Inferior parietal cortex (tissue), 1 donor: ENCODE measurements at regions not wholly inside any gene's neighbourhood (a gene's known extent, or its start where the extent isn't known, plus 50 kb on each side); places are given as distances from the start of the nearest gene placed in this dataset.

Experiments used
- DNase-seq: peaks from one replicate; pipeline ENCODE4 v3.0.0-alpha.2; 2016; ENCODE audit errors: extremely low spot score

DNA sequence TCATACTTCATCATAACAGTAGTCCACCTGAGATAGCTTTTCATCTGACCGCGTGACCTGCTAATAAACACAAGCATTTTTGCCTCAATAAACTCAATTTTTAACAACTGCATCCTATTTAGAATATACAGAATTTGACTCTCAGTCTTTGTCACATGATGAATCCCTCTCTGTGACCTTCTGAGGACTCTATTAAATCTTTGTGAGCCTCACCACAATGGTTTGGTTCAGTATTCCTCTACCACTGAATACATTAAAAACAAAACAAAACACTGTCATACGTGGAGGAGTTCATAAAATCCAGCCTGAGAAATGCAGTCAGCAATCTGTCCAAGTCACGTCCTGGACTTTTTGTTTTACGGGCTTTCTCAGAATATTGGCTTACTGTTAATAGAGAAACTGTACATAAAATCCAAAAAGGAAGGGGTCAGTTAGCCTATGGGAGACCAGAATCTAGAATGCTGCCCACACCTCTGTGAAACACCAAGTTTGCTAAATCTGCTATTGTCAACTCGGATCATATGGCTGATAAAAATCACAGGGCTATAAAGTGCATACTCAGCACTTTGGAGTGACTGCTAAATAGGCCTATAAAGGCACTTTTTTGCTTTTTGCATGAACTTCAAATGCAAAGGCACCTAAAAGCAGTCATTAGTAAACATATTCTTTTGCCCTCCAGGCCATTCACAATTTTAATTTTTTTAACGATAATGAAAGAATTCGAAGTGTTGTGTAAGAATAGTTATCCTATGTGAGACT lies 190.3 kb upstream of the HDDC2 start:
- no peak for DNase-seq

DNA sequence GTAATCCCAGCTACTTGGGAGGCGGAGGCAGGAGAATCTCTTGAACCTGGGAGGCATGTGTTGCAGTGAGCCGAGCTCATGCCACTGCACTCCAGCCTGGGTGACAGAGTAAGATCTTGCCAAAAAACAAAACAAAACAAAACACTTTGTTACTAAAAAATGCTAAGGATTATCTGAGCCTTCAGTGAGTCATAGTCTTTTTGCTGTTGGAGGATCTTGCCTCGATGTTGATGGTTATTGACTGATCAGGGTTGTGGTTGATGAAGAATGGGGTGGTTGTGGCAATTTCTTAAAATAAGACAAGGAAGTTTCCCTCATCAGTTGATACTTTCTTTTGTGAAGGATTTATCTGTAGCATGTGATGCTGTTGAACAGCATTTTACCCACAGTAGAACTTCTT lies 196.8 kb upstream of the HDDC2 start:
- no peak for DNase-seq

- DNase-seq = no peak
Observed at GRCh38 chr6:125499535-125499934, 197.8 kb upstream of the HDDC2 start.

- DNase-seq = no peak
Observed at GRCh38 chr6:125503181-125503580, 201.4 kb upstream of the HDDC2 start.

GRCh38 chr6:125507987-125508655 lies 206.4 kb upstream of the HDDC2 start:
- DNase-seq = peak; percentile 13

GRCh38 chr6:125508793-125509192 lies 207.0 kb upstream of the HDDC2 start:
- no peak for DNase-seq

- DNase-seq = no peak
Observed at GRCh38 chr6:125509477-125509876, 207.7 kb upstream of the HDDC2 start.

GRCh38 chr6:125510405-125510804 lies 208.6 kb upstream of the HDDC2 start:
- DNase-seq = no peak

GRCh38 chr6:125511809-125512396 lies 210.1 kb upstream of the HDDC2 start:
- no peak for DNase-seq

GRCh38 chr6:125512621-125513020 lies 210.9 kb upstream of the HDDC2 start:
- no peak for DNase-seq

DNA sequence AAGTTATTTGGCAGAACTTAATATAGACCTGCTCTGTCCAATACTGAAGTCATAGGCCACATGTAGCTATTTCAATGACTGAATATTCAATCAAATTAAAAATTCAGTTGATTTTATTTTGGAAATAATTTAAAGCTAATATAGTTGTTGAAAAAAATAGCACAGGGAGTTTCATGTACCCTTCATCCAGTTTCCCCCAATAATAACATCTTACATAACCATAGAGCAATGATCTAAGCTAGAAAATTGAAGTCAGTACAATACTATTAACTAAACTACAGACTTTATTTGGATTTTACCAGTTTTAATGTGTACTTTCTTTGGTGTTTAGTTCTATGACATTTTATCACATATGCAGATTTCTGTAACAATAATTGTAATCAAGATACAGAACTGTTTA lies 212.2 kb upstream of the HDDC2 start:
- DNase-seq = no peak

DNA sequence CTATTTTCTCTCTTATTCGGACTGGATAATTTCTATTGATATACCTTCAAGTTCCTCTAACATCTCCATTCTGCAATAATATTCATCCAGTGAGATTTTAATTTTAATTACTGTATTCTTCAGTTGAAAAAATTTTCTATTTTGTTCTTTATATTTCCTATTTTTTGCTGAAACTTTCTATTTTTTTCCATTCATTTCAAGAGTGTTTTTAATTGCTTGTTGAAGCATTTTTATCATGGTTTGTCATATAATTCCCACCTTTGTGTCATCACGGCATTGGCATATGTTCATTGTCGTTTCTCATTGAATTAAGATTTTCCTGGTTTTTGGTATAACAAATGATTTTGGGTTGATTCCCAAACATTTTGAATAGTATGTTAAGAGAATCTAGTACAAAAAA lies 214.9 kb upstream of the HDDC2 start:
- no peak for DNase-seq

- no peak for DNase-seq
Observed at GRCh38 chr6:125519367-125519766, 217.6 kb upstream of the HDDC2 start.

- DNase-seq = no peak
Observed at GRCh38 chr6:125524356-125524755, 222.6 kb upstream of the HDDC2 start.

- DNase-seq = no peak
Observed at GRCh38 chr6:125526007-125526720, 223.3 kb upstream of the HEY2 start.

GRCh38 chr6:125528621-125529041 lies 220.8 kb upstream of the HEY2 start:
- no peak for DNase-seq

GRCh38 chr6:125529061-125529460 lies 220.4 kb upstream of the HEY2 start:
- DNase-seq = no peak

GRCh38 chr6:125533710-125534397 lies 215.6 kb upstream of the HEY2 start:
- no peak for DNase-seq

- DNase-seq = no peak
Observed at GRCh38 chr6:125534430-125535263, 214.8 kb upstream of the HEY2 start.

DNA sequence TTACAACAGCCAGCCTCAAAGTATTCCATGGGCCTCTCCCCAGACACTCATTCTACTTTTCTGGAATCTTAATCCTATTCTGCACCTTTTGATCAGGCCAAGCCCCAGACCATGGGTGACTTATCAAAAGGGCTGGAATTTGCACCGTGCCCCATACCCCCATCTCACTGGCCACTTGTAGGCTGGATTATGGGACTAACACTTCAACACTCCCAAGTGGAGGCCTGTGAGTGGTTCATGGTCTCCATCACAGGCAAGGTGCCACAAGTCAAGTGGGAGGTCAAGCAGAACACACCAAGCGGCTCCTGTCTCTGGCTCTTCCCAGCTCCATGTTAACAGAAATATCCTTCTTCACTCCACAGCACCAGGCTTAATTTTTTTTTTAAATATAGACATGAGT lies 212.3 kb upstream of the HEY2 start:
- no peak for DNase-seq

DNA sequence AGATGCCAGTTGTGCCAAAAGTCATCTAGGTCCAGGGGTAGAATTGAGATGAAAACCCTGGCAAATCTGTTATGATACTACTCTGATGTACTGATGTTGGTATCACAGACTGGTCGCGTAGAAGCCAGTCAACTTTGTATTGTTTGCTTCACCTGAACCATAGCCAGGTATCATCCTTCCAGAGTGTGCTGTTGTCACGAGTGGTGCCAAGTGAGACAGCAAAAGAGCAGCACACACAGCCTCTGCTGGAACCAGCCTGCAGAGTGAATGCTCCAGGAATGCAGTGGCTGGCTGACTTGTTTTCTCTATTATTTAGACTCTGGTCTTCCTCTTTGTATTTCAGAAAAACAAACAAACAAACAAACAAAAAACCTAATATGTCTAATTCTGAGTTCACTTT lies 209.5 kb upstream of the HEY2 start:
- no peak for DNase-seq
